NB4 (cell line): ENCODE measurements at regions not wholly inside any gene's neighbourhood (a gene's known extent, or its start where the extent isn't known, plus 50 kb on each side); places are given as distances from the start of the nearest gene placed in this dataset.
"Not testable (repeated sequence)": the region's sequence is repeated elsewhere in the genome, so short reads cannot be mapped to it uniquely, and the experiment has no call there.

Source experiments
- DNase-seq: peaks from one replicate; pipeline ENCODE4 v3.0.0; 2010; ENCODE audit warnings: low read depth
- H3K4me3 ChIP-seq: one replicate; pipeline ENCODE4 v1.5.1; 2011; ENCODE audit warnings: mild to moderate bottlenecking, low read depth, low read length, moderate library complexity
- CTCF ChIP-seq: IDR thresholded peaks from one replicate; pipeline ENCODE4 v1.5.1; 2012; ENCODE audit warnings: low read depth, low read length
- MAX ChIP-seq: IDR thresholded peaks from 2 replicates; pipeline ENCODE4 v1.6.1; 2011; ENCODE audit warnings: low read depth, low read length
- MYC ChIP-seq: IDR thresholded peaks from 2 replicates; pipeline ENCODE4 v1.6.1; 2011; ENCODE audit warnings: low read depth, low read length
- POLR2A ChIP-seq: IDR thresholded peaks from 2 replicates; pipeline ENCODE4 v1.6.1; 2011; ENCODE audit warnings: mild to moderate bottlenecking; ENCODE audit not compliant: insufficient read length; ENCODE audit errors: extremely low read depth

GRCh38 chr2:163123526-163123925 lies 285.0 kb upstream of the KCNH7 start:
- DNase-seq, result no peak
- TF ChIP-seq MYC, result no peak
- TF ChIP-seq MAX, result no peak
- TF ChIP-seq CTCF, result no peak
- no peak for TF ChIP-seq POLR2A
- H3K4me3 ChIP-seq, result no peak overlapping the region

- no peak for DNase-seq
These were observed 283.7 kb upstream of the KCNH7 start for GRCh38 chr2:163122257-163122656.

GRCh38 chr2:163121483-163121882 lies 282.9 kb upstream of the KCNH7 start:
- H3K4me3 ChIP-seq, result no peak overlapping the region
- no peak for DNase-seq
- TF ChIP-seq CTCF, result no peak
- no peak for TF ChIP-seq POLR2A
- no peak for TF ChIP-seq MYC
- no peak for TF ChIP-seq MAX

More at GRCh38 chr2:163122257-163122656, 283.7 kb upstream of the KCNH7 start:
- no peak overlapping the region for H3K4me3 ChIP-seq
- no peak for TF ChIP-seq CTCF
- TF ChIP-seq MYC, result no peak
- TF ChIP-seq MAX, result no peak
- TF ChIP-seq POLR2A, result no peak

- no peak for DNase-seq
- no peak overlapping the region for H3K4me3 ChIP-seq
- TF ChIP-seq CTCF (no peak), MAX (no peak), POLR2A (no peak), MYC (no peak)
These were observed 281.4 kb upstream of the KCNH7 start for GRCh38 chr2:163119966-163120365.

- DNase-seq, result no peak
- TF ChIP-seq MAX (no peak), POLR2A (no peak), CTCF (no peak), MYC (no peak)
- H3K4me3 ChIP-seq, result no peak overlapping the region
These were observed 248.4 kb upstream of the KCNH7 start for GRCh38 chr2:163086940-163087339.

GRCh38 chr2:163085366-163086024 lies 246.9 kb upstream of the KCNH7 start:
- DNase-seq, H3K4me3 ChIP-seq: not testable (repeated sequence)
